IPS-18a (cell line): ENCODE measurements at regions not wholly inside any gene's neighbourhood (a gene's known extent, or its start where the extent isn't known, plus 50 kb on each side); places are given as distances from the start of the nearest gene placed in this dataset.
A peak's percentile ranks its signal among the peaks of the same experiment; 100 is the strongest.

Source experiments
- H3K27ac ChIP-seq: one replicate; pipeline ENCODE4 v1.5.1; 2013; ENCODE audit warnings: low read length
- H3K27me3 ChIP-seq: one replicate; pipeline ENCODE4 v1.6.1; 2013; ENCODE audit warnings: mild to moderate bottlenecking, low read length; ENCODE audit not compliant: control insufficient read depth, insufficient read depth
- H3K36me3 ChIP-seq: one replicate; pipeline ENCODE4 v1.6.1; 2013; ENCODE audit warnings: low read depth, low read length; ENCODE audit not compliant: control insufficient read depth
- H3K4me1 ChIP-seq: one replicate; pipeline ENCODE4 v1.6.1; 2013; ENCODE audit warnings: low read depth, low read length; ENCODE audit not compliant: control insufficient read depth
- H3K4me3 ChIP-seq: one replicate; pipeline ENCODE4 v1.5.1; 2013; ENCODE audit warnings: low read length
- H3K9ac ChIP-seq: one replicate; pipeline ENCODE4 v1.6.1; 2013; ENCODE audit warnings: mild to moderate bottlenecking, low read length, moderate library complexity
- H3K9me3 ChIP-seq: one replicate; pipeline ENCODE4 v1.6.1; 2013; ENCODE audit warnings: low read depth, low read length; ENCODE audit not compliant: control insufficient read depth

DNA sequence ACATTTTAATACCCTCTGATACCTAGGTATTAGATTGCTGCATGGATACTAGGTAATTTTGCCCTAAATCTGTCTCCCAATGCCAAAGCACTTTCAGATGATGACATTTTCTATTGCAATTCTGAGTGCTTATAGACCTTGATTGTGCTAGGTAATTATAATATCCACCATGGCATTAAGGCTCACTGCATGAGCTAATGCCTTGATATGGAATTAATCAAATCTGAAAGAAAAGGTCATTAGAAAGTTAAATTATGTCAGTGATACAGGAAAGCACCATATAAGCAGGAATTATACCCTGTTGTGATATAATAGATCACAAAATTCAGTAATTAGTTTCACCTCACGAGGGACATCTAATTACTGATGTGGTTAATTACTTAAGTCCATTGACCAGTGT lies 521.4 kb downstream of the DNAJB9 start:
- no peaks in the 10 kb centered on the region for H3K4me1 ChIP-seq
- H3K36me3 ChIP-seq = no peaks in the 10 kb centered on the region
- no peaks in the 10 kb centered on the region for H3K9me3 ChIP-seq
- H3K27me3 ChIP-seq = no peaks in the 10 kb centered on the region
- H3K9ac ChIP-seq = no peak overlapping the region
- H3K27ac ChIP-seq = no peak overlapping the region
- no peak overlapping the region for H3K4me3 ChIP-seq

DNA sequence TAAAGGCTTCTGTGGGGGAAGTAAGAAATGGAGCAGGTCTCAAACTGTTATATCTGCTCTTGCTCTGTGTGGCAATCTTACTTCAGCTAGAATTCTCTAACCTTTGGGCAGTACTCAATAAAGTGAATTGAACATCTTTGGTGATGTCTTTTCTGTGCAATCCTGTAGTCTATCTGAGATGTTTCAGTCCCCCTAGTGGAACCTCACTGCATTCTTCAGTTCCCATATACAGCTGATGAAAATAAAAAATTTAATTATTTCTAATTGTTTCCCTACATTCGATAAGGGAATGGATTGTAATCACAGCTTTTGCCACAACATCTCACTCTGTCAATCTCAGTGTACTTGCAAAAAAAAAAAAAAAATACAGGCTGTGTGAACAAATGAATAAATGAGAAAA lies 522.6 kb downstream of the DNAJB9 start:
- Histone ChIP-seq H3K4me1 (no peaks in the 10 kb centered on the region), H3K9me3 (no peaks in the 10 kb centered on the region), H3K27me3 (no peaks in the 10 kb centered on the region), H3K4me3 (no peak overlapping the region), H3K9ac (no peak overlapping the region), H3K27ac (no peak overlapping the region), H3K36me3 (no peaks in the 10 kb centered on the region)

DNA sequence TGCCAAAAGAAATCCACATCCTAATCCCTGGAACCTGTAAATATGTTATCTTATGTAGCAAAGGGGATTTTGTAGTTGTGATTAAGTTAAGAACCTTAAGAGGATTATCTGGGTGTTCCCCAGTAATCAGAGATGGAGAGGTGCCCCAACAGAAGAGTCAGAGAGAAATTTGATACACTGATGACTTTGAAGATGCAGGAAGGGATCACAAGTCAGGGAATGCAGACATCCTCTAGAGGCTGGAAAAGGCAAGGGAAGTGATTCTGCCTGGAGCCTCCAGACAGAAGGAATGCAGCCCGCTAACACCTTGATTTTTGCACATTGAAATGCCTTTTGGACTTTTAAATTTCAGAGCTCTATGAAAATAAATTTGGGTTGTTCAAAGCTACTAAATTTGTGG lies 531.7 kb downstream of the DNAJB9 start:
- Histone ChIP-seq H3K9ac (no peak overlapping the region), H3K36me3 (no peaks in the 10 kb centered on the region)

DNA sequence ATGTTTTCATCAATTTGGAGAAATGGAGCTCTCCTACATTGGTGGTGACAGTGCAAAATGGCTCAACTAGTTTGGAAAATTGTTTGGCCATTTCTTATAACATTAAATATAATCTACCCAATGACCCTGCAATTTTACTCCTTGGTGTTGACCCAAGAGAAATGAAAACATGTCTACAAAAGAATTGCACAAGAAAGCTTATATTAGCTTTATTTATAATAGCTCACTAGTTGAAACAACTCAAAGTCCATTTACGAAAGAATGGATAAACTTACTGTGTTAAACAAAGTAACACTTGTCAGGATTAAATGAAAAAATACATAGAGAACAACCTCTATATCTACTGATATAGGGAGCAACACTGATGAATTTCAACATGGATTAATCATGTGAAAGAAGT lies 539.9 kb downstream of the DNAJB9 start:
- H3K36me3 ChIP-seq = no peaks in the 10 kb centered on the region
- no peak overlapping the region for H3K9ac ChIP-seq
- H3K4me1 ChIP-seq = peaks cover 6% of the 10 kb centered on the region
- H3K27me3 ChIP-seq = no peaks in the 10 kb centered on the region
- H3K27ac ChIP-seq = no peak overlapping the region
- H3K4me3 ChIP-seq = no peak overlapping the region
- H3K9me3 ChIP-seq = no peaks in the 10 kb centered on the region

More for the DNA sequence above, 531.7 kb downstream of the DNAJB9 start:
- H3K4me3 ChIP-seq = no peak overlapping the region
- no peak overlapping the region for H3K27ac ChIP-seq
- no peaks in the 10 kb centered on the region for H3K4me1 ChIP-seq
- no peaks in the 10 kb centered on the region for H3K9me3 ChIP-seq
- H3K27me3 ChIP-seq = no peaks in the 10 kb centered on the region

DNA sequence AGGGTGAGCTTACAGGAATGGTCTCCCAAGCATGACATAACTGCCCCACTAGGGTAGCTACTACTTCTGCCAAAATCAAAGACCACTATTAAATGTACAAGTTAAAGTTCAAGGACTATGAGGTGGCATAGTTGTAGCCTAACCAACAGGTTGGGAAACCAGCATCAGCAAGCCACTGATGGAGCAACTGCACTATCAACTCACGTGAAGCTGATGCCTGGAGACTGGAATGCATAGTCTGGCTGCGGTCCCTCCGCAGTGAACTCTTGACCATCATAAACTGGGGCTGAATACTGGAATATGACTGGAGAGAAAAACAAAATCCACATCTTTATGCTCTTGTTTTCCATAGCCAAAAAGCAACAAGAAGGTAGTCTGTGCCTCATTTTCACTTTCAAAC lies 541.4 kb downstream of the DNAJB9 start:
- Histone ChIP-seq H3K27ac (no peak overlapping the region), H3K9me3 (no peaks in the 10 kb centered on the region), H3K4me1 (peaks cover 6% of the 10 kb centered on the region), H3K36me3 (no peaks in the 10 kb centered on the region), H3K4me3 (no peak overlapping the region), H3K9ac (no peak overlapping the region), H3K27me3 (no peaks in the 10 kb centered on the region)

DNA sequence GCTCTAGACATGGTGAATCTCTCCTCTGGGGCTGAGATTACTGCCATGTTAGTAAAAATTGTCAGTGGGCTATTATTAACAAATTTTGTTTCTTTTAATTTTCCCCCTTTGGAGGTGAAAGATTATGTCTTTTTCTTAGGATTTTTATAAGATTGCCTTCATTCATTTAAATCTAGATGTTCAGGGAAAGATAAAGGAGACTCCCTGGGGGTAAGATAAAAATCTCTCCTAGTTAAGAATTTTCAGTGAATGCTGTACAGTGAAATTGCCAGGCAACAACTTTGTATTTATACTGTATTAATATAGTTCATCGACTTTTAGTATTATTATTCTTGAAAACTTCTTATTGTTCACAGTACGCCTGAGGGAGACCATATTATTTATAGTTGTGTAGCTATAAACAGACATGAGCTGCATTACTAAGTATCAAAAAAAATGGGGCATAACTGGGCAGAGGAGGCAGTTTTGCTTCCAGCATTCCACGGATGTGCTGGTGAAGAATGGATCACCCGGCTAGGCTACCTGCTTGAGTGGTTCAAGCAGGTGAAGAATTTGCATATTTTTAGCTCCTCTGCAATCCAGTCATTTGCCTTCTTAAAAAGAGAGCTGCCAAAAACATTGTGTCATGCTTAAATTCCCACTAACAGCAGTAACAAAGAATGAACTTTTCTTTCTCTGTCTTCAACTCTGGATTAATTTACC lies 552.1 kb downstream of the DNAJB9 start:
- Histone ChIP-seq H3K9ac (no peak overlapping the region), H3K27ac (no peak overlapping the region), H3K36me3 (no peaks in the 10 kb centered on the region), H3K9me3 (no peaks in the 10 kb centered on the region), H3K27me3 (no peaks in the 10 kb centered on the region), H3K4me3 (no peak overlapping the region), H3K4me1 (peaks cover 8% of the 10 kb centered on the region)

DNA sequence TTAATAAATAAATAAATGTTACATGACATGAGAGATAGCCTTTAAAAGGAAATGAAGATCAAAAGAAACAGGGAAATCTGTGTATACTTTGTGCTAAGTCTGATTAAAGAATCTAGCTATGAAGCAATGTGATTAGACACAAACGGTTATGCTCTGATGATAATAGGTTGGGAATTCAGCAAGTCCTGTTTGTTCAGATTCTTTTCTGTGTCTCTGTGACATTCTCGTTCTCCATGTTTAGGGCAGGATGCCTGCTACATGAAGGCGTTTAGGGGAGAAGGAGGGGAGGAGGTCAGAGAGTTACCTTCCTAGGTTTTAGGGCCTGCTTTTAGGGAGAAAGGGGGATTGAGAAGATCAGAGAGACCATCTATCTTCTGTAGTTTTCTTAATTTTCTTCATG lies 555.3 kb downstream of the DNAJB9 start:
- Histone ChIP-seq H3K27me3 (no peaks in the 10 kb centered on the region), H3K9ac (no peak overlapping the region), H3K4me3 (no peak overlapping the region), H3K4me1 (peaks cover 26% of the 10 kb centered on the region), H3K9me3 (no peaks in the 10 kb centered on the region), H3K27ac (no peak overlapping the region), H3K36me3 (no peaks in the 10 kb centered on the region)

DNA sequence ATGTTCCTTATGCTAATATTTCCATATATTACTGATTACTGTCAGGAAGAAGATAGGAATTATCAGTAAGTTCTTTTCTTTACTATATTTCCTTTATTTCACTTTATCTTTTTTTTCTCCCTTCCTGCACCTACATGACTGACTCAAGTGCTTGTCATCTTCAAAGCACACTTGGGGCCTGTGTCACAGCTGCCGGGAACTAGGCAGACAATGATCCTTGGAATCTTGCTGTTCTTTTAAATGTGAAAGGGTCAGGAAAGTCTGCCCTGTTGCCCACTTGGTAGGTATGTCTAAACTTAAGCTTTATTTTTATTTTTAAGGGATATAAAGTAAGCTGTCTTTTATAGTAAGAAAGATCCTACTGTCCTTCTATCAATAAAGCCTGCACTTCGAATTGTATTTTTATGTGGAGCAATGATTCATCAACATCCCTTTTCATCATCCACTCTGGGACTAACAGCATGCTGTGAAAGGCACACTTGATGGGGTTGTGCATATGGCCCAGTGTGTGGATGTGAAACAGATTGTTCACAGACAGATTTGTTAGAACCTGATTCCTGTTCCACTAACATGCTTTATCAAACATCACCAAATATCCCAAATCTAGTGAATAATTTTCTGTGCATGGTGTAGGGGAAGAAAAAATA lies 556.9 kb downstream of the DNAJB9 start:
- Histone ChIP-seq H3K36me3 (no peaks in the 10 kb centered on the region), H3K9ac (no peak overlapping the region), H3K4me3 (peak overlapping the region; percentile 19), H3K9me3 (no peaks in the 10 kb centered on the region), H3K4me1 (peaks cover 26% of the 10 kb centered on the region), H3K27me3 (no peaks in the 10 kb centered on the region), H3K27ac (no peak overlapping the region)

DNA sequence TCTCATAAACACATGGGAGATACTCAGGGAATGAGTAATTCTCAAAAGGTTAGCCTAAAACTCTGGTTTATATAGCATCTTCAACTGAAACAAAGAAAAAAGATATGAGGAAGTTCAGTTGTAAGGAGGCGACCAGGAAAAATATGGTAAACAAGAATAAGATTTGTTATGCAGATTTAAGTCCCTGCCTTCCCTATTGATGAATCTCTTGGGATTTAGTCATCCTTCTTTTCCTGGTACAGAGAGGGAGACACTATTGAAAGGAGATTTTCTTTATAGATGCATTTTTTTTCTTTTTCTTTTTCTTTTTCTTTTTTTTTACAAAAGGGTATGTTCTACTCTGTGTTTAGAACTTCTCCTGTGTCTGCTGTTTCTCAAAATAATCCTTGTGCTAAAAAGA lies 557.5 kb downstream of the DNAJB9 start:
- Histone ChIP-seq H3K27ac (no peak overlapping the region), H3K9ac (no peak overlapping the region), H3K27me3 (no peaks in the 10 kb centered on the region), H3K9me3 (no peaks in the 10 kb centered on the region), H3K4me3 (peak overlapping the region; percentile 19), H3K4me1 (peaks cover 26% of the 10 kb centered on the region), H3K36me3 (no peaks in the 10 kb centered on the region)

DNA sequence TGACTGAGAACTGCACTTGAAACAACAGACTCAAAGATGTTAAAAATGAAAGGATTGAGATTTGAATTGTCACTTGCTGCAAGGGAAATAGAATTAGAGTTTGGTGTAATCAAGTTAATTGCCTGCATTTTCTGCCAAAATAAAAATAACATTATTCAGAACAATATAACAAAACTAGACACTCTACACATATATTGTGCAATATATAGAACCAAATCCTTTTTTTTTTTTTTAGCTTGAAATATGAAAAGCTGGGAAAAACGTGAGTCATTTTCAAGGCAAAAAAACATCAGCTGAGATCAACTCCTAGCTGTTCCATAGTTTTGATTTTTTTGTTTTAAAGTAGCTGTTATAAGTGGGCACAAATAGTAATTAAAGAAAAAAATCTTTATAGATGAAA lies 561.5 kb downstream of the DNAJB9 start:
- H3K9ac ChIP-seq = no peak overlapping the region
- peaks cover 8% of the 10 kb centered on the region for H3K9me3 ChIP-seq
- no peaks in the 10 kb centered on the region for H3K27me3 ChIP-seq
- H3K36me3 ChIP-seq = no peaks in the 10 kb centered on the region
- no peak overlapping the region for H3K4me3 ChIP-seq
- H3K4me1 ChIP-seq = peaks cover 24% of the 10 kb centered on the region
- H3K27ac ChIP-seq = no peak overlapping the region

DNA sequence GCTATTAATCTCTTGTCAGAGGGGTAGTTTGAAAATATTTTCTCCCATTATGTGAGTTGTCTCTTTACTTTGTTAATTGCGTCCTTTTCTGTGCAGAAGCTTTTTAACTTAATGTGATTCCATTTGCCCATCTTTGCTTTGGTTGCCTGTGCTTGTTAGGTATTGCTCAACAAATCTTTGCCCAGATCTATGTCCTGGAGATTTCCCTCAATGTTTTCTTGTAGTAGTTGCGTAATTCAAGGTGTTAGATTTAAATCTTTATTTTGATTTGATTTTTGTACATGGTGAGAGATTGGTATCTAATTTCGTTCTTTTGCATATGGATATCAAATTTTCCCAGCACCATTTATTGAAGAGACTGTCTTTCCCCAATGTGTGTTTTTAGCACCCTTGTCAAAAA lies 567.2 kb downstream of the DNAJB9 start:
- Histone ChIP-seq H3K36me3 (no peaks in the 10 kb centered on the region), H3K27me3 (no peaks in the 10 kb centered on the region), H3K4me3 (no peak overlapping the region)

DNA sequence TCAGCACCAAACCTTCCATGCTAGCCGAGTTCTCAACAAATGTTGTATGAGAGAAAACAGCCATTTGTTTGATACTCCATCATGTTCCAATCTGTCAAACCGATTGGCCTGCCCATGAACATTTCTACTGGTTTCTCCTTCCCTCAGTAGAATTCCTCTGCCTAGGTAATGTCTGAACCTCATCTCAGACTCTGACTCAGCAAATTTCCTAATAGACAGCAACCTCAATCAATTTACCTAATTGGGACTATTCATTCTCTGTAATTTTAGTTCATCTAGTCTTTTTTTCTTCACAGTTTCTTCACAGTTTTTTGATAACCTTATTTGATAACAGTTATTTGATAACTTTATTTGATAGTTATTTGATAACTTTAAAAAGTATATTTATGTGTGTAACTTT lies 585.1 kb downstream of the DNAJB9 start:
- H3K27ac ChIP-seq = no peak overlapping the region
- H3K9me3 ChIP-seq = no peaks in the 10 kb centered on the region
- H3K27me3 ChIP-seq = no peaks in the 10 kb centered on the region
- no peak overlapping the region for H3K4me3 ChIP-seq
- H3K4me1 ChIP-seq = no peaks in the 10 kb centered on the region
- no peaks in the 10 kb centered on the region for H3K36me3 ChIP-seq
- H3K9ac ChIP-seq = no peak overlapping the region

More for the DNA sequence above, 567.2 kb downstream of the DNAJB9 start:
- Histone ChIP-seq H3K9me3 (peaks cover 8% of the 10 kb centered on the region), H3K4me1 (no peaks in the 10 kb centered on the region), H3K27ac (no peak overlapping the region), H3K9ac (no peak overlapping the region)
